ENCODE measurements at regions not wholly inside any gene's neighbourhood (a gene's known extent, or its start where the extent isn't known, plus 50 kb on each side); places are given as distances from the start of the nearest gene placed in this dataset.

GRCh38 chr1:14514739-14515138, 83.7 kb upstream of the KAZN start:
- H3K4me1 ChIP-seq (ENCODE audit: insufficient read depth, low read length), result peaks cover 22% of the 10 kb centered on the region

GRCh38 chr1:14516974-14517840, 81.3 kb upstream of the KAZN start:
- Histone ChIP-seq H3K4me3 (ENCODE audit: low read depth in 1 of 2, low read length in 2 of 2) (no peak overlapping the region), H3K9ac (ENCODE audit: low read length) (no peak overlapping the region), H3K4me1 (ENCODE audit: insufficient read depth, low read length) (peaks cover 15% of the 10 kb centered on the region), H3K27me3 (ENCODE audit: control insufficient read depth in 1 of 2, insufficient read depth in 2 of 2, low read length in 2 of 2) (no peaks in the 10 kb centered on the region), H3K9me3 (ENCODE audit: low read length) (no peaks in the 10 kb centered on the region), H3K36me3 (ENCODE audit: insufficient read depth, low read length) (no peaks in the 10 kb centered on the region), H3K27ac (ENCODE audit: low read depth, low read length) (no peak overlapping the region)

More at GRCh38 chr1:14514739-14515138, 83.7 kb upstream of the KAZN start:
- no peak overlapping the region for H3K27ac ChIP-seq (ENCODE audit: low read depth, low read length)
- H3K27me3 ChIP-seq (ENCODE audit: control insufficient read depth in 1 of 2, insufficient read depth in 2 of 2, low read length in 2 of 2), result no peaks in the 10 kb centered on the region
- H3K36me3 ChIP-seq (ENCODE audit: insufficient read depth, low read length), result no peaks in the 10 kb centered on the region
- no peak overlapping the region for H3K9ac ChIP-seq (ENCODE audit: low read length)
- no peaks in the 10 kb centered on the region for H3K9me3 ChIP-seq (ENCODE audit: low read length)
- H3K4me3 ChIP-seq (ENCODE audit: low read depth in 1 of 2, low read length in 2 of 2), result no peak overlapping the region

- no peaks in the 10 kb centered on the region for H3K36me3 ChIP-seq (ENCODE audit: insufficient read depth, low read length)
- no peaks in the 10 kb centered on the region for H3K9me3 ChIP-seq (ENCODE audit: low read length)
- no peak overlapping the region for H3K9ac ChIP-seq (ENCODE audit: low read length)
- no peaks in the 10 kb centered on the region for H3K27me3 ChIP-seq (ENCODE audit: control insufficient read depth in 1 of 2, insufficient read depth in 2 of 2, low read length in 2 of 2)
- no peak overlapping the region for H3K27ac ChIP-seq (ENCODE audit: low read depth, low read length)
- H3K4me1 ChIP-seq (ENCODE audit: insufficient read depth, low read length), result peaks cover 15% of the 10 kb centered on the region
- H3K4me3 ChIP-seq (ENCODE audit: low read depth in 1 of 2, low read length in 2 of 2), result no peak overlapping the region
Observed at GRCh38 chr1:14517841-14518180, 80.7 kb upstream of the KAZN start.

- Histone ChIP-seq H3K27me3 (ENCODE audit: control insufficient read depth in 1 of 2, insufficient read depth in 2 of 2, low read length in 2 of 2) (no peaks in the 10 kb centered on the region), H3K36me3 (ENCODE audit: insufficient read depth, low read length) (no peaks in the 10 kb centered on the region), H3K9ac (ENCODE audit: low read length) (no peak overlapping the region), H3K4me1 (ENCODE audit: insufficient read depth, low read length) (peaks cover 15% of the 10 kb centered on the region), H3K27ac (ENCODE audit: low read depth, low read length) (no peak overlapping the region), H3K4me3 (ENCODE audit: low read depth in 1 of 2, low read length in 2 of 2) (no peak overlapping the region), H3K9me3 (ENCODE audit: low read length) (no peaks in the 10 kb centered on the region)
Observed at GRCh38 chr1:14519976-14520375, 78.5 kb upstream of the KAZN start.

GRCh38 chr1:14520514-14521163, 77.8 kb upstream of the KAZN start:
- H3K27ac ChIP-seq (ENCODE audit: low read depth, low read length), result no peak overlapping the region
- no peak overlapping the region for H3K9ac ChIP-seq (ENCODE audit: low read length)
- H3K4me1 ChIP-seq (ENCODE audit: insufficient read depth, low read length), result peaks cover 15% of the 10 kb centered on the region
- no peak overlapping the region for H3K4me3 ChIP-seq (ENCODE audit: low read depth in 1 of 2, low read length in 2 of 2)
- H3K9me3 ChIP-seq (ENCODE audit: low read length), result no peaks in the 10 kb centered on the region
- H3K36me3 ChIP-seq (ENCODE audit: insufficient read depth, low read length), result no peaks in the 10 kb centered on the region
- H3K27me3 ChIP-seq (ENCODE audit: control insufficient read depth in 1 of 2, insufficient read depth in 2 of 2, low read length in 2 of 2), result no peaks in the 10 kb centered on the region

- Histone ChIP-seq H3K27ac (ENCODE audit: low read depth, low read length) (no peak overlapping the region), H3K27me3 (ENCODE audit: control insufficient read depth in 1 of 2, insufficient read depth in 2 of 2, low read length in 2 of 2) (no peaks in the 10 kb centered on the region), H3K9ac (ENCODE audit: low read length) (no peak overlapping the region)
Observed at GRCh38 chr1:14521622-14522021, 76.9 kb upstream of the KAZN start.

GRCh38 chr1:14522077-14522925, 76.2 kb upstream of the KAZN start:
- Histone ChIP-seq H3K27me3 (ENCODE audit: control insufficient read depth in 1 of 2, insufficient read depth in 2 of 2, low read length in 2 of 2) (no peaks in the 10 kb centered on the region), H3K9me3 (ENCODE audit: low read length) (no peaks in the 10 kb centered on the region), H3K9ac (ENCODE audit: low read length) (no peak overlapping the region), H3K4me1 (ENCODE audit: insufficient read depth, low read length) (peaks cover 15% of the 10 kb centered on the region), H3K27ac (ENCODE audit: low read depth, low read length) (no peak overlapping the region), H3K4me3 (ENCODE audit: low read depth in 1 of 2, low read length in 2 of 2) (no peak overlapping the region), H3K36me3 (ENCODE audit: insufficient read depth, low read length) (no peaks in the 10 kb centered on the region)

More at GRCh38 chr1:14521622-14522021, 76.9 kb upstream of the KAZN start:
- no peaks in the 10 kb centered on the region for H3K36me3 ChIP-seq (ENCODE audit: insufficient read depth, low read length)
- H3K4me1 ChIP-seq (ENCODE audit: insufficient read depth, low read length), result peaks cover 15% of the 10 kb centered on the region
- no peaks in the 10 kb centered on the region for H3K9me3 ChIP-seq (ENCODE audit: low read length)
- no peak overlapping the region for H3K4me3 ChIP-seq (ENCODE audit: low read depth in 1 of 2, low read length in 2 of 2)

GRCh38 chr1:14522926-14523241, 75.6 kb upstream of the KAZN start:
- no peaks in the 10 kb centered on the region for H3K27me3 ChIP-seq (ENCODE audit: control insufficient read depth in 1 of 2, insufficient read depth in 2 of 2, low read length in 2 of 2)
- H3K27ac ChIP-seq (ENCODE audit: low read depth, low read length), result peak overlapping the region; percentile 28
- no peaks in the 10 kb centered on the region for H3K36me3 ChIP-seq (ENCODE audit: insufficient read depth, low read length)
- no peaks in the 10 kb centered on the region for H3K9me3 ChIP-seq (ENCODE audit: low read length)
- no peak overlapping the region for H3K9ac ChIP-seq (ENCODE audit: low read length)
- H3K4me3 ChIP-seq (ENCODE audit: low read depth in 1 of 2, low read length in 2 of 2), result no peak overlapping the region
- peaks cover 10% of the 10 kb centered on the region for H3K4me1 ChIP-seq (ENCODE audit: insufficient read depth, low read length)

GRCh38 chr1:14524826-14525636, 73.5 kb upstream of the KAZN start:
- H3K9ac ChIP-seq (ENCODE audit: low read length), result no peak overlapping the region
- H3K9me3 ChIP-seq (ENCODE audit: low read length), result no peaks in the 10 kb centered on the region
- no peaks in the 10 kb centered on the region for H3K36me3 ChIP-seq (ENCODE audit: insufficient read depth, low read length)
- no peak overlapping the region for H3K4me3 ChIP-seq (ENCODE audit: low read depth in 1 of 2, low read length in 2 of 2)
- H3K27ac ChIP-seq (ENCODE audit: low read depth, low read length), result no peak overlapping the region
- H3K4me1 ChIP-seq (ENCODE audit: insufficient read depth, low read length), result peaks cover 8% of the 10 kb centered on the region
- no peaks in the 10 kb centered on the region for H3K27me3 ChIP-seq (ENCODE audit: control insufficient read depth in 1 of 2, insufficient read depth in 2 of 2, low read length in 2 of 2)

- Histone ChIP-seq H3K27ac (ENCODE audit: low read depth, low read length) (no peak overlapping the region), H3K9me3 (ENCODE audit: low read length) (no peaks in the 10 kb centered on the region), H3K36me3 (ENCODE audit: insufficient read depth, low read length) (no peaks in the 10 kb centered on the region), H3K4me1 (ENCODE audit: insufficient read depth, low read length) (no peaks in the 10 kb centered on the region), H3K4me3 (ENCODE audit: low read depth in 1 of 2, low read length in 2 of 2) (no peak overlapping the region), H3K9ac (ENCODE audit: low read length) (no peak overlapping the region), H3K27me3 (ENCODE audit: control insufficient read depth in 1 of 2, insufficient read depth in 2 of 2, low read length in 2 of 2) (no peaks in the 10 kb centered on the region)
Observed at GRCh38 chr1:14529475-14529874, 69.0 kb upstream of the KAZN start.

GRCh38 chr1:14531519-14531918, 67.0 kb upstream of the KAZN start:
- H3K4me1 ChIP-seq (ENCODE audit: insufficient read depth, low read length), result no peaks in the 10 kb centered on the region
- no peak overlapping the region for H3K27ac ChIP-seq (ENCODE audit: low read depth, low read length)
- no peaks in the 10 kb centered on the region for H3K9me3 ChIP-seq (ENCODE audit: low read length)
- H3K9ac ChIP-seq (ENCODE audit: low read length), result no peak overlapping the region
- no peak overlapping the region for H3K4me3 ChIP-seq (ENCODE audit: low read depth in 1 of 2, low read length in 2 of 2)
- H3K36me3 ChIP-seq (ENCODE audit: insufficient read depth, low read length), result no peaks in the 10 kb centered on the region
- no peaks in the 10 kb centered on the region for H3K27me3 ChIP-seq (ENCODE audit: control insufficient read depth in 1 of 2, insufficient read depth in 2 of 2, low read length in 2 of 2)
